Gastrocnemius medialis (tissue), 4 donors: ENCODE measurements at regions not wholly inside any gene's neighbourhood (a gene's known extent, or its start where the extent isn't known, plus 50 kb on each side); places are given as distances from the start of the nearest gene placed in this dataset.

Experiments
- POLR2A ChIP-seq, 2 donors: fragments of 450-650 bp; IDR thresholded peaks; one replicate each; pipeline ENCODE4 v1.6.1; 2017; ENCODE audit warnings: antibody characterized with exemption in 2 of 2, mild to moderate bottlenecking in 2 of 2, moderate library complexity in 2 of 2
- TF ChIP-seq, protein P1 (sequence below), 5 experiments: fragments of 450-650 bp in 3 of 5; fragments of 200-600 bp in 2 of 5; sonication (generic) in 2 of 5; IDR thresholded peaks in 4 of 5; conservative IDR thresholded peaks in 1 of 5; 1 replicate in 4 of 5; 2 replicates in 1 of 5; pipeline ENCODE4 v1.5.1; 2016 to 2019; ENCODE audit warnings: antibody characterized with exemption in 5 of 5, mild to moderate bottlenecking in 3 of 5, moderate library complexity in 3 of 5

DNA sequence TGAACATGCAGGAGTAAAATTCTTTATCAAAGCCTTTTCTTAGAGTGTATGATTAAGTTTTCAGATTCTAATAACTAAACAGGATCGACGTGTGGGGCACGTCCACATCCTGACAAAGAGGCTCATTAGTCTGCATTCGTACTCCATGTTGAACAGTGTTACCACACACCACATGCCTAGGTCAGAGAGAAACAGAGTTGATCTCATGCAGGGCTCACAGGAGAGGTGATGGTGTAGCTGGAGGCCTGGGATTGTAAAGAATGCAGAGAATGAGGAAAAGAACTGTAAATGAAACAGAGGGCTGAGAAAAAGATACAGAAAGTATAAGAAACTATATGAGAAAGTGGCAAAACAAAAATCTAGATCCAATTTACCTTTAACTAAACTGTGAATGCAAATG is 632.5 kb downstream of the BCL11A start:
- TF ChIP-seq, protein P1, sequence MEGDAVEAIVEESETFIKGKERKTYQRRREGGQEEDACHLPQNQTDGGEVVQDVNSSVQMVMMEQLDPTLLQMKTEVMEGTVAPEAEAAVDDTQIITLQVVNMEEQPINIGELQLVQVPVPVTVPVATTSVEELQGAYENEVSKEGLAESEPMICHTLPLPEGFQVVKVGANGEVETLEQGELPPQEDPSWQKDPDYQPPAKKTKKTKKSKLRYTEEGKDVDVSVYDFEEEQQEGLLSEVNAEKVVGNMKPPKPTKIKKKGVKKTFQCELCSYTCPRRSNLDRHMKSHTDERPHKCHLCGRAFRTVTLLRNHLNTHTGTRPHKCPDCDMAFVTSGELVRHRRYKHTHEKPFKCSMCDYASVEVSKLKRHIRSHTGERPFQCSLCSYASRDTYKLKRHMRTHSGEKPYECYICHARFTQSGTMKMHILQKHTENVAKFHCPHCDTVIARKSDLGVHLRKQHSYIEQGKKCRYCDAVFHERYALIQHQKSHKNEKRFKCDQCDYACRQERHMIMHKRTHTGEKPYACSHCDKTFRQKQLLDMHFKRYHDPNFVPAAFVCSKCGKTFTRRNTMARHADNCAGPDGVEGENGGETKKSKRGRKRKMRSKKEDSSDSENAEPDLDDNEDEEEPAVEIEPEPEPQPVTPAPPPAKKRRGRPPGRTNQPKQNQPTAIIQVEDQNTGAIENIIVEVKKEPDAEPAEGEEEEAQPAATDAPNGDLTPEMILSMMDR (IDR thresholded peaks at IDR 0.05 in 4 of 5, conservative IDR thresholded peaks at IDR 0.05 in 1 of 5), result no peak
- no peak for TF ChIP-seq POLR2A (IDR thresholded peaks at IDR 0.05)
